ENCODE measurements at regions not wholly inside any gene's neighbourhood (a gene's known extent, or its start where the extent isn't known, plus 50 kb on each side); places are given as distances from the start of the nearest gene placed in this dataset.
"Not testable (repeated sequence)": the region's sequence is repeated elsewhere in the genome, so short reads cannot be mapped to it uniquely, and the experiment has no call there.

DNA sequence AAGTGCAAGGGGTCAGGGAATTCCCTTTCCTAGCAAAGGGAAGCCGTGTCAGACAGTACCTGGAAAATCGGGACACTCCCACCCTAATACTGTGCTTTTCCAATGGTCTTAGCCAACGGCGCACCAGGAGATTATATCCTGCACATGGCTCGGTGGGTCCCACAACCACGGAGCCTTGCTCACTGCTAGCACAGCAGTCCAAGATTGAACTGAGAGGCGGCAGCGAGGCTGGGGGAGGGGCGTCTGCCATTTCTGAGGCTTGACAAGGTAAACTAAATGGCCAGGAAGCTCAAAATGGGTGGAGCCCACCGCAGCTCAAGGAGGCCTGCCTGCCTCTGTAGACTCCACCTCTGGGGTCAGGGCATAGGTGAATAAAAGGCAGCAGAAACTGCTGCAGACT is 76.5 kb upstream of the LINC00632 start:
- CTCF ChIA-PET; ATAC-seq; H3K36me3 Mint-ChIP-seq; H3K27ac Mint-ChIP-seq; H3K9me3 Mint-ChIP-seq; DNase-seq (ENCODE audit: low spot score); H3K4me3 Mint-ChIP-seq; H3K27me3 Mint-ChIP-seq (ENCODE audit: low read depth); POLR2A ChIA-PET; H3K4me1 Mint-ChIP-seq: not testable (repeated sequence)

DNA sequence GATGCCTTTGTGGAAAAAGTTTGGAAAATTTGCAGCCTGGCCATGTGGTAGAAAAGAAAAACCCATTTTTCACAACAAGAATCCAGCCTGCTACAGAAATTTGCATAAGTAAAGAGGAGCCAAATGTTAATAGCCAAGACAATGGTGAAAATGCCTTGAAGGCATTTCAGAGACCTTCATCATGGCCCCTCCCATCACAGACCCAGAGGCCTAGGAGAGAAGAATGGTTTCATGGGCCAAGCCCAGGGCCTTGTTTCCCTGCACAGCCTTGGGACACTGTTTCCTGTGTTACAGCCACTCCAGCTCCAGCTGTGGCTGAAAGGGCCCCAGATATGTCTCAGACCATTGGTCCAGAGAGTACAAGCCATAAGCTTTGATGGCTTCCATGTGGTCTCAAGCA is 101.4 kb upstream of the LINC00632 start:
- H3K4me1 Mint-ChIP-seq = peaks cover 5% of the 10 kb centered on the region; the same call in 1 of the 2 replicates
- DNase-seq (ENCODE audit: low spot score) = peak; percentile 10
- peak; percentile 46 for ATAC-seq

DNA sequence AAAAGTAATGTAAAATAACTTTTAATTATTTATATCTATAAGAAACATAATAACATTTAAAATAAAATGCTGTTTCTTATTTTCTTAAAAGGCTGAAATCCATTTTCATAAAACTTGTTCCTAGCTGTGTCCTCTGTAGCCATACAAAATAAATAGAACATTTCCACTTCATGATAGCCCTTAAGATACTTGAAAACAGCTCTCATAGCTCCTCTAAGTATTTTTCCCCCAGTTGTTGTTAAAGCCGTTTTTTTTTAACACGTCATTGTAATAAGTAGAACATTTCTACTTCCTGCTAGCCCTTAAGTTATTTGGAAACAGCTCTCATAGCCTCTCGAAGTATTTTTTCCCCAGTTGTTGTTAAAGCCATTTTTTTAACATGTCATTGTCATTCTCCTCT is 97.3 kb upstream of the SOX3 start:
- DNase-seq (ENCODE audit: low spot score) (no peak), ATAC-seq (no peak)
- Mint-ChIP-seq H3K36me3 (peaks cover 4% of the 10 kb centered on the region; the same call in 1 of the 2 replicates), H3K4me3 (no peak overlapping the region), H3K27me3 (ENCODE audit: low read depth) (no peaks in the 10 kb centered on the region; the same call in 1 of the 2 replicates), H3K4me1 (no peaks in the 10 kb centered on the region), H3K9me3 (peaks cover 13% of the 10 kb centered on the region), H3K27ac (no peak overlapping the region)
- CTCF ChIA-PET = no interaction called here
- POLR2A ChIA-PET = no interaction called here
- TF ChIP-seq, protein P1, sequence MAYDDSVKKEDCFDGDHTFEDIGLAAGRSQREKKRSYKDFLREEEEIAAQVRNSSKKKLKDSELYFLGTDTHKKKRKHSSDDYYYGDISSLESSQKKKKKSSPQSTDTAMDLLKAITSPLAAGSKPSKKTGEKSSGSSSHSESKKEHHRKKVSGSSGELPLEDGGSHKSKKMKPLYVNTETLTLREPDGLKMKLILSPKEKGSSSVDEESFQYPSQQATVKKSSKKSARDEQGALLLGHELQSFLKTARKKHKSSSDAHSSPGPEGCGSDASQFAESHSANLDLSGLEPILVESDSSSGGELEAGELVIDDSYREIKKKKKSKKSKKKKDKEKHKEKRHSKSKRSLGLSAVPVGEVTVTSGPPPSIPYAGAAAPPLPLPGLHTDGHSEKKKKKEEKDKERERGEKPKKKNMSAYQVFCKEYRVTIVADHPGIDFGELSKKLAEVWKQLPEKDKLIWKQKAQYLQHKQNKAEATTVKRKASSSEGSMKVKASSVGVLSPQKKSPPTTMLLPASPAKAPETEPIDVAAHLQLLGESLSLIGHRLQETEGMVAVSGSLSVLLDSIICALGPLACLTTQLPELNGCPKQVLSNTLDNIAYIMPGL (CRISPR knock-in tag; IDR thresholded peaks at IDR 0.05) = no peak
- TF ChIP-seq EMX1 (CRISPR knock-in tag; IDR thresholded peaks at IDR 0.05) (no peak), IRF1 (CRISPR knock-in tag; IDR thresholded peaks at IDR 0.05) (no peak), OVOL2 (CRISPR knock-in tag; IDR thresholded peaks at IDR 0.05; ENCODE audit: borderline replicate concordance) (no peak), GTF2I (CRISPR knock-in tag; conservative IDR thresholded peaks at IDR 0.05) (no peak), GABPB1 (CRISPR knock-in tag; IDR thresholded peaks at IDR 0.05) (no peak), TCF7 (CRISPR knock-in tag; IDR thresholded peaks at IDR 0.05; ENCODE audit: low read depth) (no peak), SOX15 (CRISPR knock-in tag; IDR thresholded peaks at IDR 0.05) (no peak), ATF3 (CRISPR knock-in tag; conservative IDR thresholded peaks at IDR 0.05) (no peak), ZBTB21 (CRISPR knock-in tag; IDR thresholded peaks at IDR 0.05; ENCODE audit: borderline replicate concordance) (no peak), AR (CRISPR knock-in tag; IDR thresholded peaks at IDR 0.05) (no peak)
- TF ChIP-seq, protein P2, sequence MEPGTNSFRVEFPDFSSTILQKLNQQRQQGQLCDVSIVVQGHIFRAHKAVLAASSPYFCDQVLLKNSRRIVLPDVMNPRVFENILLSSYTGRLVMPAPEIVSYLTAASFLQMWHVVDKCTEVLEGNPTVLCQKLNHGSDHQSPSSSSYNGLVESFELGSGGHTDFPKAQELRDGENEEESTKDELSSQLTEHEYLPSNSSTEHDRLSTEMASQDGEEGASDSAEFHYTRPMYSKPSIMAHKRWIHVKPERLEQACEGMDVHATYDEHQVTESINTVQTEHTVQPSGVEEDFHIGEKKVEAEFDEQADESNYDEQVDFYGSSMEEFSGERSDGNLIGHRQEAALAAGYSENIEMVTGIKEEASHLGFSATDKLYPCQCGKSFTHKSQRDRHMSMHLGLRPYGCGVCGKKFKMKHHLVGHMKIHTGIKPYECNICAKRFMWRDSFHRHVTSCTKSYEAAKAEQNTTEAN (CRISPR knock-in tag; IDR thresholded peaks at IDR 0.05) = no peak
- TF ChIP-seq, protein P3, sequence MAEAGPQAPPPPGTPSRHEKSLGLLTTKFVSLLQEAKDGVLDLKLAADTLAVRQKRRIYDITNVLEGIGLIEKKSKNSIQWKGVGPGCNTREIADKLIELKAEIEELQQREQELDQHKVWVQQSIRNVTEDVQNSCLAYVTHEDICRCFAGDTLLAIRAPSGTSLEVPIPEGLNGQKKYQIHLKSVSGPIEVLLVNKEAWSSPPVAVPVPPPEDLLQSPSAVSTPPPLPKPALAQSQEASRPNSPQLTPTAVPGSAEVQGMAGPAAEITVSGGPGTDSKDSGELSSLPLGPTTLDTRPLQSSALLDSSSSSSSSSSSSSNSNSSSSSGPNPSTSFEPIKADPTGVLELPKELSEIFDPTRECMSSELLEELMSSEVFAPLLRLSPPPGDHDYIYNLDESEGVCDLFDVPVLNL (CRISPR knock-in tag; IDR thresholded peaks at IDR 0.05; ENCODE audit: borderline replicate concordance, low read depth) = no peak

More for the DNA sequence above, 101.4 kb upstream of the LINC00632 start:
- no peak overlapping the region for H3K4me3 Mint-ChIP-seq
- no peaks in the 10 kb centered on the region for H3K27me3 Mint-ChIP-seq (ENCODE audit: low read depth)
- POLR2A ChIA-PET = no interaction called here
- H3K9me3 Mint-ChIP-seq = peaks cover 27% of the 10 kb centered on the region
- TF ChIP-seq MLX (CRISPR knock-in tag; IDR thresholded peaks at IDR 0.05) (no peak), ZNF396 (CRISPR knock-in tag; IDR thresholded peaks at IDR 0.05; ENCODE audit: borderline replicate concordance) (no peak), SP1 (CRISPR knock-in tag; conservative IDR thresholded peaks at IDR 0.05) (no peak), NFATC4 (CRISPR knock-in tag; IDR thresholded peaks at IDR 0.05) (no peak), E2F1 (CRISPR knock-in tag; IDR thresholded peaks at IDR 0.05) (no peak), KAT7 (CRISPR knock-in tag; IDR thresholded peaks at IDR 0.05; ENCODE audit: borderline replicate concordance) (no peak), CREM (CRISPR knock-in tag; IDR thresholded peaks at IDR 0.05) (no peak)
- TF ChIP-seq, protein P4, sequence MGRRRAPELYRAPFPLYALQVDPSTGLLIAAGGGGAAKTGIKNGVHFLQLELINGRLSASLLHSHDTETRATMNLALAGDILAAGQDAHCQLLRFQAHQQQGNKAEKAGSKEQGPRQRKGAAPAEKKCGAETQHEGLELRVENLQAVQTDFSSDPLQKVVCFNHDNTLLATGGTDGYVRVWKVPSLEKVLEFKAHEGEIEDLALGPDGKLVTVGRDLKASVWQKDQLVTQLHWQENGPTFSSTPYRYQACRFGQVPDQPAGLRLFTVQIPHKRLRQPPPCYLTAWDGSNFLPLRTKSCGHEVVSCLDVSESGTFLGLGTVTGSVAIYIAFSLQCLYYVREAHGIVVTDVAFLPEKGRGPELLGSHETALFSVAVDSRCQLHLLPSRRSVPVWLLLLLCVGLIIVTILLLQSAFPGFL (CRISPR knock-in tag; IDR thresholded peaks at IDR 0.05; ENCODE audit: borderline replicate concordance) = no peak
- no peak overlapping the region for H3K27ac Mint-ChIP-seq
- H3K36me3 Mint-ChIP-seq = peaks cover 19% of the 10 kb centered on the region
- CTCF ChIA-PET = no interaction called here
